K562 (cell line): ENCODE measurements at regions not wholly inside any gene's neighbourhood (a gene's known extent, or its start where the extent isn't known, plus 50 kb on each side); places are given as distances from the start of the nearest gene placed in this dataset.

ENCODE experiments used
- ATF1 ChIP-seq, 2 experiments: fragments of 450-650 bp in 1 of 2; IDR thresholded peaks; 2 replicates each; pipeline ENCODE4 v1.6.1; 2016; ENCODE audit warnings: missing compliant biosample characterization in 1 of 2, missing genetic modification characterization in 1 of 2
- ATF7 ChIP-seq: fragments of 450-650 bp; IDR thresholded peaks from 2 replicates; pipeline ENCODE4 v1.7.1; 2014; ENCODE audit warnings: mild to moderate bottlenecking, moderate library complexity
- BHLHE40 ChIP-seq: IDR thresholded peaks from 2 replicates; pipeline ENCODE4 v1.6.1; 2011; ENCODE audit warnings: low read length, improper control_type of control experiment
- CTCF ChIP-seq, 3 experiments: IDR thresholded peaks in 2 of 3; conservative IDR thresholded peaks in 1 of 3; 2 replicates each; pipeline ENCODE4 v1.5.1; 2011 to 2012; ENCODE audit warnings: low read length in 3 of 3, mild to moderate bottlenecking in 3 of 3, control low read depth in 2 of 3, improper control_type of control experiment in 1 of 3, inconsistent platforms in 1 of 3, low read depth in 1 of 3, mixed read lengths in 1 of 3, moderate library complexity in 1 of 3; ENCODE audit not compliant: insufficient read depth in 2 of 3
- EZH2 ChIP-seq: IDR thresholded peaks from 2 replicates; pipeline ENCODE4 v1.6.1; 2012; ENCODE audit warnings: low read depth, mild to moderate bottlenecking, inconsistent platforms, low read length, borderline replicate concordance
- LARP7 ChIP-seq: fragments of 450-650 bp; IDR thresholded peaks from 2 replicates; pipeline ENCODE4 v1.6.1; 2016
- MCM5 ChIP-seq: fragments of 450-650 bp; IDR thresholded peaks from 2 replicates; pipeline ENCODE4 v1.6.1; 2016; ENCODE audit warnings: low read depth
- MYC ChIP-seq, 2 experiments: fragments of 250-450 bp in 1 of 2; sonication (Bioruptor Pico) in 1 of 2; IDR thresholded peaks; 2 replicates each; pipeline versions ENCODE4 v1.5.1 to v1.6.1; 2012 to 2021; ENCODE audit warnings: low read depth in 2 of 2, borderline replicate concordance in 1 of 2, improper control_type of control experiment in 1 of 2, low read length in 1 of 2, mild to moderate bottlenecking in 1 of 2, moderate library complexity in 1 of 2
- NFXL1 ChIP-seq: fragments of 450-650 bp; formaldehyde crosslinking; IDR thresholded peaks from 2 replicates; pipeline ENCODE4 v1.4.0; 2021; ENCODE audit warnings: mild to moderate bottlenecking
- POLR2A ChIP-seq: fragments of 450-650 bp; conservative IDR thresholded peaks from 2 replicates; pipeline ENCODE4 v1.6.1; 2016
- RBM34 ChIP-seq: fragments of 200-400 bp; formaldehyde crosslinking; IDR thresholded peaks from 2 replicates; pipeline ENCODE4 v1.6.1; 2018; ENCODE audit warnings: low read length, borderline replicate concordance; ENCODE audit not compliant: insufficient read depth
- TEAD4 ChIP-seq, 2 experiments: sonication (generic) in 1 of 2; formaldehyde crosslinking in 1 of 2; IDR thresholded peaks; 2 replicates each; pipeline versions ENCODE4 v1.6.1 to v1.8.0; 2012 to 2022; ENCODE audit warnings: borderline replicate concordance in 1 of 2, inconsistent platforms in 1 of 2, low read length in 1 of 2, mild to moderate bottlenecking in 1 of 2, missing genetic modification reagents in 1 of 2
- ZNF354B ChIP-seq: fragments of 250-450 bp; sonication (Bioruptor Pico); IDR thresholded peaks from 2 replicates; pipeline ENCODE4 v1.4.0; 2020

- TF ChIP-seq TEAD4 (IDR thresholded peaks at IDR 0.05; ENCODE audit: low read length): no peak
- no peak for TF ChIP-seq TEAD4 (CRISPR knock-in tag; IDR thresholded peaks at IDR 0.05; ENCODE audit: borderline replicate concordance)
- no peak for TF ChIP-seq ZNF354B
- no peak for TF ChIP-seq ATF7
- TF ChIP-seq EZH2: no peak
- no peak for TF ChIP-seq MCM5
- no peak for TF ChIP-seq LARP7
- no peak for TF ChIP-seq MYC (IDR thresholded peaks at IDR 0.05; ENCODE audit: low read depth, low read length)
- TF ChIP-seq MYC (CRISPR knock-in tag; IDR thresholded peaks at IDR 0.05; ENCODE audit: borderline replicate concordance, low read depth): no peak
- TF ChIP-seq CTCF (IDR thresholded peaks at IDR 0.05 in 2 of 3, conservative IDR thresholded peaks at IDR 0.05 in 1 of 3; ENCODE audit: insufficient read depth in 2 of 3, low read depth in 1 of 3, low read length in 3 of 3): no peak
- no peak for TF ChIP-seq ATF1 (CRISPR knock-in tag; IDR thresholded peaks at IDR 0.05)
- TF ChIP-seq ATF1 (tag; IDR thresholded peaks at IDR 0.05): no peak
- no peak for TF ChIP-seq NFXL1 (CRISPR knock-in tag)
- no peak for TF ChIP-seq POLR2A
- no peak for TF ChIP-seq RBM34
- no peak for TF ChIP-seq BHLHE40
Observed at GRCh38 chr3:28637742-28638141, 289.1 kb upstream of the AZI2 start.
